CD14-positive monocyte (primary cell): ENCODE measurements at regions not wholly inside any gene's neighbourhood (a gene's known extent, or its start where the extent isn't known, plus 50 kb on each side); places are given as distances from the start of the nearest gene placed in this dataset.

Experiments used
- DNase-seq, 3 donors: peaks; one replicate each; pipeline ENCODE4 v3.0.0-alpha.2; 2011 to 2022
- H2AFZ ChIP-seq: 2 replicates; pipeline ENCODE4 v1.6.0; 2012; ENCODE audit warnings: mild to moderate bottlenecking, low read depth, low read length, inconsistent platforms; ENCODE audit not compliant: insufficient read depth, poor library complexity, severe bottlenecking
- H3K27ac ChIP-seq, 2 donors: 1 replicate in 1 of 2; 2 replicates in 1 of 2; pipeline ENCODE4 v1.5.1; 2012 to 2013; ENCODE audit warnings: low read length in 2 of 2, control low read depth in 1 of 2, inconsistent platforms in 1 of 2, low read depth in 1 of 2, mild to moderate bottlenecking in 1 of 2
- H3K27me3 ChIP-seq, 2 donors: one replicate each; pipeline versions ENCODE4 v1.6.0 to v1.6.1; 2011 to 2013; ENCODE audit warnings: low read length in 2 of 2; ENCODE audit not compliant: control insufficient read depth in 2 of 2, insufficient read depth in 2 of 2
- H3K36me3 ChIP-seq, 2 donors: replicated peaks in 1 of 2; 1 replicate in 1 of 2; 2 replicates in 1 of 2; pipeline versions ENCODE4 v1.5.1 to v1.6.1; 2012 to 2013; ENCODE audit warnings: low read length in 2 of 2, control low read depth in 1 of 2, inconsistent platforms in 1 of 2, mild to moderate bottlenecking in 1 of 2; ENCODE audit not compliant: insufficient read depth in 2 of 2, control insufficient read depth in 1 of 2
- H3K4me1 ChIP-seq, 2 donors: 1 replicate in 1 of 2; 2 replicates in 1 of 2; pipeline versions ENCODE4 v1.5.1 to v1.6.1; 2012 to 2013; ENCODE audit warnings: low read length in 2 of 2, control low read depth in 1 of 2, inconsistent platforms in 1 of 2, mild to moderate bottlenecking in 1 of 2, moderate library complexity in 1 of 2; ENCODE audit not compliant: insufficient read depth in 2 of 2, control insufficient read depth in 1 of 2
- H3K4me2 ChIP-seq: replicated peaks from 2 replicates; pipeline ENCODE3; 2012; ENCODE audit warnings: low read length, moderate library complexity, mild to moderate bottlenecking; ENCODE audit not compliant: poor library complexity, severe bottlenecking; ENCODE audit errors: extremely low read depth
- H3K4me3 ChIP-seq, 3 experiments: fragments of 200-600 bp in 1 of 3; sonication (generic) in 1 of 3; replicated peaks in 1 of 3; 1 replicate in 2 of 3; 2 replicates in 1 of 3; pipeline ENCODE4 v1.5.1; 2011 to 2013; ENCODE audit warnings: low read length in 3 of 3, mild to moderate bottlenecking in 3 of 3, control low read depth in 2 of 3, low read depth in 2 of 3, inconsistent platforms in 1 of 3, moderate library complexity in 1 of 3
- H3K79me2 ChIP-seq: 2 replicates; pipeline ENCODE4 v1.6.0; 2012; ENCODE audit warnings: mild to moderate bottlenecking, control low read depth, inconsistent platforms, low read length, moderate library complexity; ENCODE audit not compliant: insufficient read depth
- H3K9ac ChIP-seq: 2 replicates; pipeline ENCODE4 v1.6.0; 2017; ENCODE audit warnings: low read length, mild to moderate bottlenecking; ENCODE audit not compliant: insufficient read depth, poor library complexity, severe bottlenecking
- H3K9me3 ChIP-seq, 2 donors: replicated peaks in 1 of 2; 1 replicate in 1 of 2; 2 replicates in 1 of 2; pipeline versions ENCODE4 v1.5.1 to v1.6.1; 2012 to 2013; ENCODE audit warnings: low read length in 2 of 2, control low read depth in 1 of 2; ENCODE audit not compliant: control insufficient read depth in 1 of 2, insufficient read depth in 1 of 2
- H4K20me1 ChIP-seq: 2 replicates; pipeline ENCODE4 v1.6.0; 2012; ENCODE audit warnings: mild to moderate bottlenecking, low read length, control low read depth, moderate library complexity; ENCODE audit not compliant: insufficient read depth
- H3K27ac Mint-ChIP-seq, 7 donors: one replicate each; pipeline ENCODE4 v1.8.0; 2020; ENCODE audit warnings: mild to moderate bottlenecking in 7 of 7, mixed read lengths in 7 of 7, moderate library complexity in 6 of 7, inconsistent platforms in 2 of 7
- H3K27me3 Mint-ChIP-seq, 3 donors: one replicate each; pipeline ENCODE4 v1.8.0; 2021 to 2022; ENCODE audit warnings: low read depth in 3 of 3, mild to moderate bottlenecking in 3 of 3, mixed read lengths in 3 of 3, moderate library complexity in 3 of 3, inconsistent platforms in 1 of 3
- H3K36me3 Mint-ChIP-seq, 2 donors: one replicate each; pipeline ENCODE4 v1.8.0; 2020; ENCODE audit warnings: mixed read lengths in 2 of 2, inconsistent platforms in 1 of 2, mild to moderate bottlenecking in 1 of 2
- H3K4me1 Mint-ChIP-seq: one replicate; pipeline ENCODE4 v1.8.0; 2020; ENCODE audit warnings: mild to moderate bottlenecking, mixed read lengths
- H3K4me3 Mint-ChIP-seq, 2 donors: one replicate each; pipeline ENCODE4 v1.8.0; 2020; ENCODE audit warnings: mild to moderate bottlenecking in 2 of 2, mixed read lengths in 2 of 2, moderate library complexity in 1 of 2
- H3K9me3 Mint-ChIP-seq, 7 donors: one replicate each; pipeline ENCODE4 v1.8.0; 2020 to 2022; ENCODE audit warnings: mixed read lengths in 7 of 7, mild to moderate bottlenecking in 6 of 7, moderate library complexity in 6 of 7, inconsistent platforms in 2 of 7
- WGBS: methylation state at CpG from one replicate; pipeline ENCODE4 v1.1.5; 2013; ENCODE audit warnings: missing lambda C conversion rate; ENCODE audit not compliant: insufficient coverage; 5-methylcytosine and 5-hydroxymethylcytosine counted together
- intact Hi-C, 2 donors: fragments of 100-400 bp; cut with micrococcal nuclease; formaldehyde crosslinking; loops; one replicate each; pipeline versions ENCODE4 v1.15.0 to v1.15.1; 2023
- TF ChIP-seq, protein P1 (sequence below): fragments of 200-600 bp; IDR thresholded peaks from one replicate; pipeline ENCODE4 v1.8.0; 2022; ENCODE audit warnings: antibody characterized with exemption, mild to moderate bottlenecking

DNA sequence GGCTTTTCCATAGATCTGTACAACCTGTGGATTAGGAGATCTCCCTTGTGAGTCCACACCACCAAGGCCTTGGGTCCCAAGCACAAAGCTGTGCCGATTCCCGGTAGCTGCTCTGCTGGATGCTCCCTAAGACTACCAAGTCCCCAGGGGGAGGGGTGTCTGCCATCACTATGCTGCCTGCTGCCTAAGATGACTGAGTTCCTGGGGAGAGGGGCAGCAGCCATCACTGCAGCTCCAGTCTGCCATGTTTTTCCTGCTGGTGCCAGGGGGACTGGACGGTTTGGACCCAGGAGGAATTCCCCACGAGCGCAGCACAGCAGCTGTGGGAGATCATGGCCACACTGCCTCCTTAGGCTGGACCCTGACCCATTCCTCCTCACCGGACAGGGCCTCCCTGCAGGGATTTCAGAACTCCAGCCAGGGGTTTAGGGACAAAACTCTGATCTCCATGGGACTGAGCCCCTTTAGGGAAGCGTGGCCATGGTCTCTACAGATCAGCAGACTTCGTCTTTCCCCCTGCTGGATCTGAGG, 1049.8 kb downstream of the SORCS1 start:
- Mint-ChIP-seq H3K27ac (no peak overlapping the region), H3K4me1 (no peaks in the 10 kb centered on the region), H3K4me3 (no peak overlapping the region), H3K27me3 (peaks cover 0 to 1% (median 0%) of the 10 kb centered on the region in 3 donors), H3K36me3 (no peaks in the 10 kb centered on the region), H3K9me3 (peaks cover 2 to 15% (median 6%) of the 10 kb centered on the region in 7 donors)
- H3K4me2 ChIP-seq = no peak overlapping the region
- no peaks in the 10 kb centered on the region for H3K27me3 ChIP-seq
- intact Hi-C loops = no loop called here
- DNase-seq = no peak
- TF ChIP-seq, protein P1, sequence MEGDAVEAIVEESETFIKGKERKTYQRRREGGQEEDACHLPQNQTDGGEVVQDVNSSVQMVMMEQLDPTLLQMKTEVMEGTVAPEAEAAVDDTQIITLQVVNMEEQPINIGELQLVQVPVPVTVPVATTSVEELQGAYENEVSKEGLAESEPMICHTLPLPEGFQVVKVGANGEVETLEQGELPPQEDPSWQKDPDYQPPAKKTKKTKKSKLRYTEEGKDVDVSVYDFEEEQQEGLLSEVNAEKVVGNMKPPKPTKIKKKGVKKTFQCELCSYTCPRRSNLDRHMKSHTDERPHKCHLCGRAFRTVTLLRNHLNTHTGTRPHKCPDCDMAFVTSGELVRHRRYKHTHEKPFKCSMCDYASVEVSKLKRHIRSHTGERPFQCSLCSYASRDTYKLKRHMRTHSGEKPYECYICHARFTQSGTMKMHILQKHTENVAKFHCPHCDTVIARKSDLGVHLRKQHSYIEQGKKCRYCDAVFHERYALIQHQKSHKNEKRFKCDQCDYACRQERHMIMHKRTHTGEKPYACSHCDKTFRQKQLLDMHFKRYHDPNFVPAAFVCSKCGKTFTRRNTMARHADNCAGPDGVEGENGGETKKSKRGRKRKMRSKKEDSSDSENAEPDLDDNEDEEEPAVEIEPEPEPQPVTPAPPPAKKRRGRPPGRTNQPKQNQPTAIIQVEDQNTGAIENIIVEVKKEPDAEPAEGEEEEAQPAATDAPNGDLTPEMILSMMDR = no peak
- WGBS = 98% methylated on average over 5 of the region's 8 CpGs
- no peak overlapping the region for H3K9ac ChIP-seq
- no peaks in the 10 kb centered on the region for H3K4me1 ChIP-seq
- H3K36me3 ChIP-seq = no peaks in the 10 kb centered on the region
- H3K9me3 ChIP-seq = peaks cover 0 to 13% of the 10 kb centered on the region in 2 donors
- H3K27ac ChIP-seq = no peak overlapping the region
- H3K79me2 ChIP-seq = no peaks in the 10 kb centered on the region
- H3K4me3 ChIP-seq = no peak overlapping the region
- no peak overlapping the region for H2AFZ ChIP-seq
- H4K20me1 ChIP-seq = no peaks in the 10 kb centered on the region

DNA sequence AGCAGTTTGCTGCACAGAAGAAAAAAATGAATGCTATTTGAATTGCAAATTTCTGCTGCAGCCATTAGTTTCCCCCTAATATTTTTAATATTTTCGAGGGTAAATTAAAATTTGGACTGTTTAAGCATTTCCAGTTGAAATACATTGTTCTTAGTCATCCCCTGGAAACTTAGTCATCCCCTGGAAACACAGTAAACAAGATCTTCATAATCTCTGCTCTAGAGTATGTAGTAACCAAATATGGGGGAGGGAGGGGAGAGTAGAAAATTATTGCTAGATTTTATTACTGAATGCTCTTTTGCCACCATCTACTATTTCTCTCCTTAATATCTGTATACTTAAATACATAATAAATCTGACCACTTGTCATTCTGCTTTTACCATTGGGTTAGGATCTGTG, 1053.3 kb downstream of the SORCS1 start:
- no peaks in the 10 kb centered on the region for H3K27me3 ChIP-seq
- no peaks in the 10 kb centered on the region for H3K79me2 ChIP-seq
- no peak overlapping the region for H3K4me2 ChIP-seq
- H3K36me3 ChIP-seq = no peaks in the 10 kb centered on the region
- Mint-ChIP-seq H3K4me1 (no peaks in the 10 kb centered on the region), H3K36me3 (no peaks in the 10 kb centered on the region), H3K27me3 (no peaks in the 10 kb centered on the region), H3K4me3 (no peak overlapping the region), H3K27ac (no peak overlapping the region), H3K9me3 (peaks cover 0 to 9% (median 3%) of the 10 kb centered on the region in 7 donors)
- no peak overlapping the region for H3K9ac ChIP-seq
- no peak overlapping the region for H2AFZ ChIP-seq
- peaks cover 0 to 13% of the 10 kb centered on the region in 2 donors for H3K9me3 ChIP-seq
- no peak overlapping the region for H3K4me3 ChIP-seq
- intact Hi-C loops = no loop called here
- no CpG with 5 or more reads among the region's 1 CpG for WGBS
- H4K20me1 ChIP-seq = no peaks in the 10 kb centered on the region
- no peaks in the 10 kb centered on the region for H3K4me1 ChIP-seq
- DNase-seq = no peak
- no peak overlapping the region for H3K27ac ChIP-seq
- TF ChIP-seq, protein P1 = no peak
